ENCODE measurements at regions not wholly inside any gene's neighbourhood (a gene's known extent, or its start where the extent isn't known, plus 50 kb on each side); places are given as distances from the start of the nearest gene placed in this dataset.

GRCh38 chr11:69427337-69427736 is 54.1 kb upstream of the LINC01488 start:
- DNase-seq (ENCODE audit: extremely low spot score, insufficient read length, low read depth) (no peak), FAIRE-seq (no peak)

- DNase-seq (ENCODE audit: extremely low spot score, insufficient read length, low read depth): no peak
- no peak for FAIRE-seq
These were observed 53.3 kb upstream of the LINC01488 start for GRCh38 chr11:69427906-69428880.

DNA sequence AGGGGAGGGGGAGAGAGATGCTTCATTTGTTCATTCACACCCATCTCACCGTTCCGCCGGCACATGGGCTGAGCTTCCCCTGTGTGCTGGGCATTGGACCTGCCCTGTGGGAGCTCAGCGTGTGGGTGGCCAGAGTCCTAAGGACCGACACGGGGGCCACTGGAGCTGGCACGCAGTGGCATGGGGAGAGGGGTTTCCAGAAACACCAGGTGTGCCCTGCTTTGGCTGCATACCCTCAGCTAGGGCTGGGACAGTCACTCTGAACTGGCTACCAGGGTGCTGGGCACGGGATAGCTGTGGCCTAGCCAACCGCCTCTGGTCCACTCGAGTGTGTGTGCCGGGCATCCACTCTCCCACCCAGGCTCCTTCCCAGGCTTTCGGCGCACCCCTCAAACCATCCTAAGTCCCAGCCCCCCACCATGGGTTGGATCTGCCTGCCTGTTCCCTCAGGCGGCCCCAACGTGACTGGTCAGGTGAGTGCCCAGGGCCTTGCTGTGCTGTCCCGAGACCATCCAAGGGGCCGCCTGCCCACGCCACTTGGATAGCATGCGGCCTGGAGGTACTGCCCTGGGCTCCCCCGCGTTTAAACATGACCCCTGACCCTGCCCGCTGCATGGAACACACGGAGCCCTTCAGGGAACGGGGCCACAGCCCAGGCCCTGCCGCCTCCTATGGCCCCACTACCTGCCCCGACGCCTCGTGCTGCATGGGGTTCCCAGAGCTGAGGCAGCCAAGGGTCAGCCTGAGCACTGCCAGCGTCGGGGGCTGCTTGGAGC is 51.6 kb upstream of the LINC01488 start:
- FAIRE-seq (no peak), DNase-seq (ENCODE audit: extremely low spot score, insufficient read length, low read depth) (no peak)

DNA sequence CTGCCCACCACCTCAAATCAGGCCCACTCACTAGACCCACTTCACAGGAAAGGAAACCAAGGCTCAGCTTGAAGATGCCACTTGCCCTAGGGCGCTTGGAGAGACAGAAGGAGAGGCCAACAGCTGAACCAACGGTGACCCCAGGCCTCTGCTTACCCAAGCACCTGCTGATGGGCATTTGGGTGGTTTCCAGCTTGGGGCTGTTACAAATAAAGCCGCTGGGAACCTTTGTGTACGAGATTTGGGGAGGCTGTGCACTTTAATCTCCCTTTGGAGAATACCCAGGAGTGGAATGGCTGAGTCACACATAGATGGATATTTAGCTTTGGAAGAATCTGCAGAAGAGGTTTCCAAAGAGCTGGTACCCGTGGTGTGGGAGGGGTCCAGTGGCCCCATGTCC is 50.9 kb upstream of the LINC01488 start:
- FAIRE-seq: no peak
- no peak for DNase-seq (ENCODE audit: extremely low spot score, insufficient read length, low read depth)

- no peak for DNase-seq (ENCODE audit: extremely low spot score, insufficient read length, low read depth)
- no peak for FAIRE-seq
These were observed 50.3 kb upstream of the LINC01488 start for GRCh38 chr11:69431136-69431535.

Measured in GM18507 (cell line).